ENCODE measurements at regions not wholly inside any gene's neighbourhood (a gene's known extent, or its start where the extent isn't known, plus 50 kb on each side); places are given as distances from the start of the nearest gene placed in this dataset.

- Histone ChIP-seq H3K79me2 (ENCODE audit: control insufficient read depth, insufficient read depth, low read length) (no peaks in the 10 kb centered on the region), H3K4me2 (replicated peaks; ENCODE audit: low read depth, low read length, poor library complexity, severe bottlenecking) (no peak overlapping the region), H3K4me1 (ENCODE audit: control insufficient read depth in 2 of 2, insufficient read depth in 2 of 2, low read length in 2 of 2) (no peaks in the 10 kb centered on the region), H3K4me3 (ENCODE audit: control extremely low read depth in 1 of 5, extremely low read depth in 1 of 5, insufficient read depth in 1 of 5, low read depth in 2 of 5, low read length in 4 of 5) (no peak overlapping the region), H4K20me1 (ENCODE audit: control insufficient read depth, insufficient read depth, low read length, poor library complexity, severe bottlenecking) (no peaks in the 10 kb centered on the region), H3K36me3 (replicated peaks in 1 of 2; ENCODE audit: control extremely low read depth in 1 of 2, control insufficient read depth in 1 of 2, extremely low read depth in 1 of 2, insufficient read depth in 2 of 2, low read length in 1 of 2) (no peaks in the 10 kb centered on the region), H2AFZ (ENCODE audit: insufficient read depth, low read depth, low read length, poor library complexity, severe bottlenecking) (no peak overlapping the region), H3K27me3 (replicated peaks in 1 of 4; ENCODE audit: control extremely low read depth in 1 of 4, control insufficient read depth in 3 of 4, insufficient read depth in 4 of 4, low read length in 3 of 4) (no peaks in the 10 kb centered on the region), H3K27ac (ENCODE audit: low read length in 2 of 2) (no peak overlapping the region), H3K9ac (ENCODE audit: low read length) (no peak overlapping the region), H3K9me3 (ENCODE audit: control extremely low read depth in 1 of 3, control insufficient read depth in 2 of 3, insufficient read depth in 1 of 3, low read length in 2 of 3) (peaks cover 0 to 11% (median 0%) of the 10 kb centered on the region in 3 donors)
- TF ChIP-seq CTCF (IDR thresholded peaks at IDR 0.05), result no peak
- no peak for TF ChIP-seq EZH2 (IDR thresholded peaks at IDR 0.05; ENCODE audit: borderline replicate concordance, insufficient read depth, low read depth, low read length, poor library complexity, severe bottlenecking)
- ChIA-PET POLR2A (no interaction called here), CTCF (no interaction called here)
- no peak for DNase-seq
- no peaks in the 10 kb centered on the region for H3K27me3 Mint-ChIP-seq
- WGBS (ENCODE audit: insufficient coverage), result 69% methylated on average over 2 of the region's 3 CpGs
- no peak overlapping the region for H3K4me3 Mint-ChIP-seq
- no peaks in the 10 kb centered on the region for H3K4me1 Mint-ChIP-seq
- no peak overlapping the region for H3K27ac Mint-ChIP-seq
- H3K9me3 Mint-ChIP-seq (ENCODE audit: insufficient read depth), result peaks cover 5% of the 10 kb centered on the region
- intact Hi-C loops (cut with micrococcal nuclease), result no loop called here
- no peak for ATAC-seq (ENCODE audit: low read depth)
These were observed 249.7 kb upstream of the SYNCRIP start for GRCh38 chr6:85892346-85892745.

DNA sequence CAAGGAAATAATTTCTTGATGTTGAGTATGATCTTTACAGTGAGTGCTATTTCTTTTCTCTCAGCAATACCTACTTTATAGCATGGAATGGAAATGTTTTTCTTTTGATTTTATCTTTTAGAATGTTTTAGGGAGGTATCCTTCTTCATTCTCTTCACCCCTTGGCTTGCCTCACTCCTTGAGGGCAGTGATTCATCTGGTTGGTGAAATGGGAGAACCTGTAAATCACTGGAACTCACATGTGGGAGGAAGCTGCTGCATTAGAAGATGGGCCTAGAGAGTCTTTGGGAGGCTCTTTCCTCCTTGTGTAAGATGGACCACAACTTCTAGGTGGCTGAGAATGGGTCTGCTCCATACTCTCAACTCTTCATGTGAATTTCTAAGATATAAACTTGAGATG is 244.8 kb upstream of the SYNCRIP start:
- H3K4me1 ChIP-seq (ENCODE audit: control insufficient read depth in 2 of 2, insufficient read depth in 2 of 2, low read length in 2 of 2), result no peaks in the 10 kb centered on the region
- DNase-seq (no peak), ATAC-seq (ENCODE audit: low read depth) (no peak)
- TF ChIP-seq EZH2 (IDR thresholded peaks at IDR 0.05; ENCODE audit: borderline replicate concordance, insufficient read depth, low read depth, low read length, poor library complexity, severe bottlenecking), result no peak
- no peak for TF ChIP-seq CTCF (IDR thresholded peaks at IDR 0.05)
- H3K9ac ChIP-seq (ENCODE audit: low read length), result no peak overlapping the region
- H3K4me2 ChIP-seq (replicated peaks; ENCODE audit: low read depth, low read length, poor library complexity, severe bottlenecking), result no peak overlapping the region
- no peaks in the 10 kb centered on the region for H3K4me1 Mint-ChIP-seq
- H3K9me3 Mint-ChIP-seq (ENCODE audit: insufficient read depth), result peaks cover 5% of the 10 kb centered on the region
- no peaks in the 10 kb centered on the region for H3K27me3 Mint-ChIP-seq
- H3K4me3 Mint-ChIP-seq, result no peak overlapping the region
- no peak overlapping the region for H3K27ac ChIP-seq (ENCODE audit: low read length in 2 of 2)
- CTCF ChIA-PET, result no interaction called here
- H3K4me3 ChIP-seq (ENCODE audit: control extremely low read depth in 1 of 5, extremely low read depth in 1 of 5, insufficient read depth in 1 of 5, low read depth in 2 of 5, low read length in 4 of 5), result no peak overlapping the region
- intact Hi-C loops (cut with micrococcal nuclease), result no loop called here
- no peaks in the 10 kb centered on the region for H3K36me3 ChIP-seq (replicated peaks in 1 of 2; ENCODE audit: control extremely low read depth in 1 of 2, control insufficient read depth in 1 of 2, extremely low read depth in 1 of 2, insufficient read depth in 2 of 2, low read length in 1 of 2)
- no peak overlapping the region for H2AFZ ChIP-seq (ENCODE audit: insufficient read depth, low read depth, low read length, poor library complexity, severe bottlenecking)
- H3K9me3 ChIP-seq (ENCODE audit: control extremely low read depth in 1 of 3, control insufficient read depth in 2 of 3, insufficient read depth in 1 of 3, low read length in 2 of 3), result peaks cover 0 to 4% (median 0%) of the 10 kb centered on the region in 3 donors
- H3K27me3 ChIP-seq (replicated peaks in 1 of 4; ENCODE audit: control extremely low read depth in 1 of 4, control insufficient read depth in 3 of 4, insufficient read depth in 4 of 4, low read length in 3 of 4), result no peaks in the 10 kb centered on the region
- H3K79me2 ChIP-seq (ENCODE audit: control insufficient read depth, insufficient read depth, low read length), result no peaks in the 10 kb centered on the region
- H3K27ac Mint-ChIP-seq, result no peak overlapping the region
- no peaks in the 10 kb centered on the region for H4K20me1 ChIP-seq (ENCODE audit: control insufficient read depth, insufficient read depth, low read length, poor library complexity, severe bottlenecking)
- POLR2A ChIA-PET, result no interaction called here
